ENCODE measurements at regions not wholly inside any gene's neighbourhood (a gene's known extent, or its start where the extent isn't known, plus 50 kb on each side); places are given as distances from the start of the nearest gene placed in this dataset.
A peak's percentile ranks its signal among the peaks of the same experiment; 100 is the strongest.

DNA sequence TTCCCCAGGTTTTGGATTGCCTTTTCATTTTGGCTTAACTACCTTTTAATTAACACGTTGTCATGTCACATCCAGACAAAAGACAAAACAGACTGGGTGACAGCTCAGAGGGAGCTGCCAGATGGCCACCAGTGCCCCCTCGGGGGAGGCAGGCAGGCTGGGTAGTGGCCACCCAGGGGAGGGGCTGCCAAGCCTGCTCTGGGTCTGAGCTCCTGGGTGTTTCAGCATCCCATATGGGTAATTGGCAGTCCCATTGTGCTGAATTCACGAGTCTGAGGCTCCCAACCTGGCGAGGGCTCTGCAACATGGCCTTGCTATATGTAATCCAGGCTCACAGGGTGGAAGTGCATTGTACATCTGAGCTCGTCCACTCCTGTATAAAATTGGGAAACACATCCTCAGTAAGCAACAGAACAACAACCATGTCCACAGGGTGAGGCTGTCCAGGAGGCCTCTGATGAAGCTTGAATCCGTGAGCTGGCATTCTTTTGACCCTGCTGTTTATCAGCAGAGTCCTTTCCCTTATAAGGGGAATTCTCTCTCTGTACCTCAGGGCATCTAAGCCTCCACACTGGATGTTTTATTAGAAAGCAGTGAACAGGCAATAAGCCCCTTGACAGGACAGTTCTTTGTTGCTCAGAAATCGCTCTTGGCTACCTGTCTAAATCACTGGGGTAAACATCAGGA, 111.7 kb upstream of the SLC22A23 start:
- TF ChIP-seq, protein P1, sequence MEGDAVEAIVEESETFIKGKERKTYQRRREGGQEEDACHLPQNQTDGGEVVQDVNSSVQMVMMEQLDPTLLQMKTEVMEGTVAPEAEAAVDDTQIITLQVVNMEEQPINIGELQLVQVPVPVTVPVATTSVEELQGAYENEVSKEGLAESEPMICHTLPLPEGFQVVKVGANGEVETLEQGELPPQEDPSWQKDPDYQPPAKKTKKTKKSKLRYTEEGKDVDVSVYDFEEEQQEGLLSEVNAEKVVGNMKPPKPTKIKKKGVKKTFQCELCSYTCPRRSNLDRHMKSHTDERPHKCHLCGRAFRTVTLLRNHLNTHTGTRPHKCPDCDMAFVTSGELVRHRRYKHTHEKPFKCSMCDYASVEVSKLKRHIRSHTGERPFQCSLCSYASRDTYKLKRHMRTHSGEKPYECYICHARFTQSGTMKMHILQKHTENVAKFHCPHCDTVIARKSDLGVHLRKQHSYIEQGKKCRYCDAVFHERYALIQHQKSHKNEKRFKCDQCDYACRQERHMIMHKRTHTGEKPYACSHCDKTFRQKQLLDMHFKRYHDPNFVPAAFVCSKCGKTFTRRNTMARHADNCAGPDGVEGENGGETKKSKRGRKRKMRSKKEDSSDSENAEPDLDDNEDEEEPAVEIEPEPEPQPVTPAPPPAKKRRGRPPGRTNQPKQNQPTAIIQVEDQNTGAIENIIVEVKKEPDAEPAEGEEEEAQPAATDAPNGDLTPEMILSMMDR (conservative IDR thresholded peaks at IDR 0.05), result no peak
- H3K27ac ChIP-seq, result no peak overlapping the region

DNA sequence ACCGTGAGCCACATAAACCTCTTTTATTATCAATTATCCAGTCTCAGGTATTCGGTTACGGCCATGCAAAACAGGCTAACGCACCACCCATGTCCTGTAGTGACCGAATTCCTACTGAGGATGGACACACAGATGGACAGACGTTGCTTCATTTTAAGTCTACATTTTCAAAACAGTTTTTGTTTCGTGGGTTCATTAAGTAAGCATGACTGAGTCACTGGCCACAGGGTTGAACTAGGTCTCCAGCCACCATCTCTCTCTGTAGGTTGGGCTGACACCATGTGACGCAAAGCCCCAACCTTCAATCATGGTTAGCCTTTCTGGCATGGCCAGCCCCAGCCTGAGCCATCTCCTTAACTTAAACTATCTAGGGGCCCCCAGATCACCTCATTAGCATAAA, 110.0 kb upstream of the SLC22A23 start:
- H3K27ac ChIP-seq, result no peak overlapping the region
- TF ChIP-seq, protein P1 (conservative IDR thresholded peaks at IDR 0.05), result no peak

DNA sequence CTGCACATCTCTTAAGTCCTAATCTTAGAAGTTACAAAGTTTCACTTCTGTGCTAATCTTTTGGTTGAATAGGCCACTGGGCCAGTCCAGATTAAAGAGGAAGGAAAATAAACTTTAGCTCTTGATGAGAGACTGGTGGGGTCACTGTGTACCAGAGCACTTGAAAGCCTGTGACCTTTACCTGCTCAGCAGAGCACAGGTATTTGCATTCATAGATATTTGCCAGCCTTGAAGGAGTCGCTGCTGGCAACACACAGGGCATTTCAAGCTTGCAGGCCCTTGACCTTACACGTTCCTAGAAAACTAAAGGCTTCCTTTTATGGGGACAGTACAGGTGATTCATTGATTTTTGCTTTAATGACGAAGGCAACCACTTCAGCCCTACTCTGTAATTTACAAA, 108.4 kb upstream of the SLC22A23 start:
- TF ChIP-seq, protein P1 (conservative IDR thresholded peaks at IDR 0.05), result no peak
- H3K27ac ChIP-seq, result no peak overlapping the region

DNA sequence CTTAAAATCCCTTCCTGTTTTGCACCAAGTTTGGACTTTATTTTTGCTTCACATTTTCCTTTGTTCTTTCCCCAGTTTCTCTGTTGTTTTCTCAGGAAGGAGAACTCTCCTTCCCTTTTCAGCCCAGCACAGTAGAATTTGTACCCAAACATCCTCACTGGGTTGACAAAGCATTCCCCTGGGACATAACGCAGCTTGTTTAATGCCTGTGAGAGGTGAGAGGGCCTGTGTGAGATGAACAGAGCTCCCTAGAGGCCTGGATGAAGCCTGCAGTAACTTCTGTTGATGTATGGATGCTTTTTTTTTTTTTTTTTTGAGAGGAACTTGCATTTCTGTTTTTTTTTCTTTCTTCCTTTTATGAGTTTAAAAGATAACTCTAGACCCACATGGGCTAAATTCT, 104.9 kb upstream of the SLC22A23 start:
- H3K27ac ChIP-seq, result no peak overlapping the region
- TF ChIP-seq, protein P1 (conservative IDR thresholded peaks at IDR 0.05), result peak; percentile 19; the same call in 1 of the 2 replicates

DNA sequence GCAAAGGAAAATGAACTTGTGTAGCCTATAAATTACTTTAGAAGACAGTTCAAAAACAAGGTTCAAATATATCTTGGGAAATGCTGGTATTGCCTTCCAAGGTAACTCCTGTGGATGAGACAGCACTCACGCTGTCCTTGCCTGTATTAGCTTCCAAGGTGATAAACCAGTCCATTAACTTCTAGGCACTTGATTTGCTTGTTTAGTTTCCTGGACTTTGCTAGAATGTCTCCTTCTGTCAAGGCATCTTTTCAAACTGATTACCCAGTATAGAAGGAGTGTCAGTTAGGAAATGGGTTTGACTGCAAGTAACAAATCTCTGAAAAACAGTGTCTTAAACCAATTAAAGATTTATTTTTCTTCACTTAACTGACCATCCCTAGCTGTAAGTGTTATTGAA, 103.4 kb upstream of the SLC22A23 start:
- TF ChIP-seq, protein P1 (conservative IDR thresholded peaks at IDR 0.05), result no peak
- H3K27ac ChIP-seq, result no peak overlapping the region

DNA sequence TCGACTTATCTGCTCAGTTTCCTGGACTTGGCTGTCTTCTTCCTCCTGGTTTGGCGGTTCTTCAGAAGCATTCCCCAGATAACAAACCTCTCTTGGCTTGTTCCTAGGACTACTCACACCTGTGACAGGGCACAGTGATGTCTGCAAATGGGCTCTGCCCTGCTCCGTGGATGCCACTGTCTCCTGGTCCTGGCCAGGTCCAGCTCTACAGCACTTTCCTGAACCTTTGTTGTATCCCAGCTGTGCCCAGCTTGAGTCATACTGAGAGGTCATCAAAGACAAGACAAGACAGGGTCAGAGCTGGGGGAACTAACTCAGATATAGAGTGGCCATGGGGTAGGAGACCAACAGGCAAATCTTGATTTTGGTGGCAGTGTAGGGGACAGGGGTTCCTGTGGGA, 102.7 kb upstream of the SLC22A23 start:
- TF ChIP-seq, protein P1 (conservative IDR thresholded peaks at IDR 0.05), result no peak
- H3K27ac ChIP-seq, result no peak overlapping the region

DNA sequence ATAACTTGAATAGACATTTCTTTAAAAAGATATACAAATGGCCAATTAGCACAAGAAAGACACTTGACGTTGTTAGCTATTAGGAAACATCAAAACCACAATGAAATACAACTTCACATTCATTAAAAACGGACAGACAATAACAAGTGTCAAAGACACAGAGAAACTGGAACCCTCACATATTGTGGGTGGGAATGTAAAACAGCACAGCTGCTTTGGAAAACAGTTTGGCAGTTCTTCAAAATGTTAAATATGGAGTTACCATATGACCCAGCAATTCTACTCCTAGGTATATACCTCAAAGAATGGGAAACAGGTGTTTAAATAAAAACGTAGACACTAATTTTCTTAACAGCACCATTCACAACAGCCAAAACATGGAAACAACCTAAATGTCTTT, 100.5 kb upstream of the SLC22A23 start:
- TF ChIP-seq, protein P1 (conservative IDR thresholded peaks at IDR 0.05), result no peak
- no peak overlapping the region for H3K27ac ChIP-seq
